Ascending aorta (tissue), 2 donors: ENCODE measurements at regions not wholly inside any gene's neighbourhood (a gene's known extent, or its start where the extent isn't known, plus 50 kb on each side); places are given as distances from the start of the nearest gene placed in this dataset.

Source experiments
- DNase-seq, 2 donors: peaks; one replicate each; pipeline ENCODE4 v3.0.0-alpha.2; 2019; ENCODE audit warnings: low spot score in 2 of 2
- H3K27ac ChIP-seq, 2 donors: fragments of 200-600 bp; sonication (generic); one replicate each; pipeline ENCODE4 v1.5.1; 2016 to 2017; ENCODE audit warnings: mild to moderate bottlenecking in 1 of 2
- H3K27me3 ChIP-seq: fragments of 200-600 bp; sonication (generic); one replicate; pipeline ENCODE4 v1.5.1; 2017
- H3K36me3 ChIP-seq, 2 donors: fragments of 200-600 bp; sonication (generic); one replicate each; pipeline ENCODE4 v1.5.1; 2016
- H3K4me1 ChIP-seq, 2 donors: fragments of 200-600 bp; sonication (generic); one replicate each; pipeline ENCODE4 v1.5.1; 2016 to 2017; ENCODE audit warnings: mild to moderate bottlenecking in 1 of 2
- H3K4me3 ChIP-seq, 2 donors: fragments of 200-600 bp; sonication (generic); one replicate each; pipeline ENCODE4 v1.5.1; 2016 to 2017; ENCODE audit warnings: mild to moderate bottlenecking in 1 of 2
- H3K9me3 ChIP-seq, 2 donors: fragments of 200-600 bp; sonication (generic); one replicate each; pipeline ENCODE4 v1.5.1; 2016
- CTCF ChIP-seq, 3 experiments: fragments of 200-600 bp in 2 of 3; fragments of 450-650 bp in 1 of 3; sonication (generic) in 2 of 3; IDR thresholded peaks; one replicate each; pipeline ENCODE4 v1.5.1; 2016 to 2019; ENCODE audit warnings: antibody characterized with exemption in 3 of 3, mild to moderate bottlenecking in 1 of 3, moderate library complexity in 1 of 3
- intact Hi-C: fragments of 100-400 bp; cut with DNase I; formaldehyde crosslinking; loops from one replicate; pipeline ENCODE4 v1.15.1; 2023

GRCh38 chr11:103624708-103625623, 411.5 kb upstream of the DDI1 start:
- H3K27ac ChIP-seq = no peak overlapping the region
- intact Hi-C loops = no loop called here
- H3K4me1 ChIP-seq = no peaks in the 10 kb centered on the region
- no peak for TF ChIP-seq CTCF (IDR thresholded peaks at IDR 0.05)
- H3K4me3 ChIP-seq = no peak overlapping the region
- no peaks in the 10 kb centered on the region for H3K9me3 ChIP-seq
- H3K27me3 ChIP-seq = no peaks in the 10 kb centered on the region
- H3K36me3 ChIP-seq = no peaks in the 10 kb centered on the region
- DNase-seq = no peak

DNA sequence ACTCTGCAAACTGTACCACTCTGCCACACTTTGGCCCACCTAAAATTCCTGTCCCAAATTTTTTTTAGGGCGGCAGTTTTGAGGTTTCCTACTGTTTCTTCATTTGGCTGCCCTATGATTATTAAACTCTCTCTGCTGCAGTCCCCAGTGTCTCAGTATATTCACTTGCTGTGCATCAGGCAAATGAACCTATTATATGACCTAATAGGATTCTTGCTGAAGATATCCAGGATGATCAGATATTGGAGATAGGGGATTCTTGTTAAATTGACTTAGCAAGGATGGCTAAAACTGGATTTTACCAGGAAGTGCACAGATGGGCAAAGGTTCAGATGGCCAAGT, 410.8 kb upstream of the DDI1 start:
- no peak overlapping the region for H3K27ac ChIP-seq
- no peaks in the 10 kb centered on the region for H3K4me1 ChIP-seq
- H3K9me3 ChIP-seq = no peaks in the 10 kb centered on the region
- intact Hi-C loops = no loop called here
- H3K36me3 ChIP-seq = no peaks in the 10 kb centered on the region
- no peak overlapping the region for H3K4me3 ChIP-seq
- no peak for DNase-seq
- no peak for TF ChIP-seq CTCF (IDR thresholded peaks at IDR 0.05)
- H3K27me3 ChIP-seq = no peaks in the 10 kb centered on the region

- Histone ChIP-seq H3K4me1 (no peaks in the 10 kb centered on the region), H3K9me3 (no peaks in the 10 kb centered on the region), H3K4me3 (no peak overlapping the region), H3K27me3 (no peaks in the 10 kb centered on the region), H3K27ac (no peak overlapping the region), H3K36me3 (no peaks in the 10 kb centered on the region)
- DNase-seq = no peak
- intact Hi-C loops = no loop called here
- TF ChIP-seq CTCF (IDR thresholded peaks at IDR 0.05) = no peak
Observed at GRCh38 chr11:103628121-103628520, 408.3 kb upstream of the DDI1 start.

GRCh38 chr11:103631841-103632240, 404.6 kb upstream of the DDI1 start:
- H3K9me3 ChIP-seq = no peaks in the 10 kb centered on the region
- intact Hi-C loops = no loop called here
- H3K4me1 ChIP-seq = no peaks in the 10 kb centered on the region
- no peak overlapping the region for H3K27ac ChIP-seq
- DNase-seq = no peak
- no peaks in the 10 kb centered on the region for H3K27me3 ChIP-seq
- no peak for TF ChIP-seq CTCF (IDR thresholded peaks at IDR 0.05)
- H3K4me3 ChIP-seq = no peak overlapping the region
- H3K36me3 ChIP-seq = no peaks in the 10 kb centered on the region

- Histone ChIP-seq H3K27ac (no peak overlapping the region), H3K36me3 (no peaks in the 10 kb centered on the region), H3K27me3 (no peaks in the 10 kb centered on the region), H3K4me1 (no peaks in the 10 kb centered on the region), H3K4me3 (no peak overlapping the region), H3K9me3 (no peaks in the 10 kb centered on the region)
- TF ChIP-seq CTCF (IDR thresholded peaks at IDR 0.05) = no peak
- intact Hi-C loops = no loop called here
- no peak for DNase-seq
Observed at GRCh38 chr11:103633068-103633788, 403.2 kb upstream of the DDI1 start.
